B cell (primary cell): ENCODE measurements at regions not wholly inside any gene's neighbourhood (a gene's known extent, or its start where the extent isn't known, plus 50 kb on each side); places are given as distances from the start of the nearest gene placed in this dataset.

Experiments used
- ATAC-seq: fragments of 200-7000 bp; cut with Tn5 transposase; one replicate; pipeline ENCODE4 v1.10.0; 2021; ENCODE audit warnings: low read depth, mild to moderate bottlenecking, moderate number of reproducible peaks, moderate library complexity
- CTCF ChIA-PET: fragments of 350-600 bp; sonication (Branson Sonifier 250); formaldehyde crosslinking; loops from one replicate; lab custom pipeline; 2021; ENCODE audit warnings: antibody characterized with exemption, inconsistent platforms; lab: Charles Lee
- POLR2A ChIA-PET: fragments of 350-600 bp; sonication (Branson Sonifier 250); formaldehyde crosslinking; loops from one replicate; lab custom pipeline; 2021; ENCODE audit warnings: antibody characterized with exemption; lab: Charles Lee
- DNase-seq: peaks from one replicate; pipeline ENCODE4 v3.0.0; 2013
- H2AFZ ChIP-seq: 2 replicates; pipeline ENCODE4 v1.6.1; 2012; ENCODE audit warnings: mild to moderate bottlenecking, low read depth, low read length; ENCODE audit not compliant: insufficient read depth, poor library complexity, severe bottlenecking
- H3K27ac ChIP-seq, 2 donors: 1 replicate in 1 of 2; 2 replicates in 1 of 2; pipeline ENCODE4 v1.5.1; 2012 to 2013; ENCODE audit warnings: low read length in 2 of 2, mild to moderate bottlenecking in 2 of 2, moderate library complexity in 1 of 2
- H3K27me3 ChIP-seq, 4 experiments: fragments of 200-600 bp in 1 of 4; sonication (generic) in 1 of 4; replicated peaks in 1 of 4; 1 replicate in 2 of 4; 2 replicates in 2 of 4; pipeline versions ENCODE4 v1.6.1 to v1.7.0; 2013 to 2016; ENCODE audit warnings: low read length in 3 of 4, mild to moderate bottlenecking in 2 of 4, mixed read lengths in 1 of 4, moderate library complexity in 1 of 4; ENCODE audit not compliant: insufficient read depth in 4 of 4, control insufficient read depth in 3 of 4; ENCODE audit errors: control extremely low read depth in 1 of 4
- H3K36me3 ChIP-seq, 2 experiments: replicated peaks in 1 of 2; 1 replicate in 1 of 2; 2 replicates in 1 of 2; pipeline versions ENCODE4 v1.6.1 to v1.7.1; 2013; ENCODE audit warnings: low read length in 1 of 2; ENCODE audit not compliant: insufficient read depth in 2 of 2, control insufficient read depth in 1 of 2; ENCODE audit errors: control extremely low read depth in 1 of 2, extremely low read depth in 1 of 2
- H3K4me1 ChIP-seq, 2 donors: fragments of 200-600 bp in 1 of 2; sonication (generic) in 1 of 2; 1 replicate in 1 of 2; 2 replicates in 1 of 2; pipeline versions ENCODE4 v1.5.1 to v1.6.1; 2013 to 2017; ENCODE audit warnings: low read length in 2 of 2; ENCODE audit not compliant: control insufficient read depth in 2 of 2, insufficient read depth in 2 of 2
- H3K4me2 ChIP-seq: replicated peaks from 2 replicates; pipeline ENCODE3; 2012; ENCODE audit warnings: mild to moderate bottlenecking, low read depth, low read length; ENCODE audit not compliant: poor library complexity, severe bottlenecking
- H3K4me3 ChIP-seq, 5 experiments: fragments of 200-600 bp in 1 of 5; sonication (generic) in 1 of 5; 1 replicate in 3 of 5; 2 replicates in 2 of 5; pipeline versions ENCODE4 v1.5.1 to v1.7.0; 2011 to 2016; ENCODE audit warnings: low read length in 4 of 5, mild to moderate bottlenecking in 4 of 5, low read depth in 2 of 5, control low read depth in 1 of 5, moderate library complexity in 1 of 5; ENCODE audit not compliant: insufficient read depth in 1 of 5; ENCODE audit errors: control extremely low read depth in 1 of 5, extremely low read depth in 1 of 5
- H3K79me2 ChIP-seq: fragments of 200-600 bp; sonication (generic); one replicate; pipeline ENCODE4 v1.6.0; 2016; ENCODE audit warnings: low read length; ENCODE audit not compliant: control insufficient read depth, insufficient read depth
- H3K9ac ChIP-seq: fragments of 200-600 bp; sonication (generic); 2 replicates; pipeline ENCODE4 v1.6.1; 2017; ENCODE audit warnings: mild to moderate bottlenecking, low read length, moderate library complexity
- H3K9me3 ChIP-seq, 3 donors: one replicate each; pipeline versions ENCODE4 v1.6.1 to v1.7.1; 2013; ENCODE audit warnings: low read length in 2 of 3; ENCODE audit not compliant: control insufficient read depth in 2 of 3, insufficient read depth in 1 of 3; ENCODE audit errors: control extremely low read depth in 1 of 3
- H4K20me1 ChIP-seq: 2 replicates; pipeline ENCODE4 v1.6.0; 2012; ENCODE audit warnings: mild to moderate bottlenecking, low read length; ENCODE audit not compliant: insufficient read depth, control insufficient read depth, poor library complexity, severe bottlenecking
- H3K27ac Mint-ChIP-seq: one replicate; pipeline ENCODE4 v1.8.0; 2021; ENCODE audit warnings: mixed read lengths
- H3K27me3 Mint-ChIP-seq: one replicate; pipeline ENCODE4 v1.8.0; 2021; ENCODE audit warnings: mixed read lengths
- H3K4me1 Mint-ChIP-seq: one replicate; pipeline ENCODE4 v1.8.0; 2021; ENCODE audit warnings: mixed read lengths
- H3K4me3 Mint-ChIP-seq: one replicate; pipeline ENCODE4 v1.8.0; 2021; ENCODE audit warnings: mixed read lengths
- H3K9me3 Mint-ChIP-seq: one replicate; pipeline ENCODE4 v1.8.0; 2022; ENCODE audit warnings: mixed read lengths; ENCODE audit not compliant: insufficient read depth
- CTCF ChIP-seq: fragments of 200-600 bp; IDR thresholded peaks from one replicate; pipeline ENCODE4 v1.8.0; 2022; ENCODE audit warnings: antibody characterized with exemption, mild to moderate bottlenecking
- EZH2 ChIP-seq: IDR thresholded peaks from 2 replicates; pipeline ENCODE4 v1.6.1; 2012; ENCODE audit warnings: borderline replicate concordance, low read depth, mild to moderate bottlenecking, moderate library complexity, low read length; ENCODE audit not compliant: insufficient read depth, poor library complexity, severe bottlenecking
- WGBS: methylation state at CpG from one replicate; pipeline ENCODE4 v1.1.5; 2013; ENCODE audit warnings: missing lambda C conversion rate; ENCODE audit not compliant: insufficient coverage; 5-methylcytosine and 5-hydroxymethylcytosine counted together
- intact Hi-C: fragments of 100-400 bp; cut with micrococcal nuclease; formaldehyde crosslinking; loops from one replicate; pipeline ENCODE4 v1.10.0; 2022

DNA sequence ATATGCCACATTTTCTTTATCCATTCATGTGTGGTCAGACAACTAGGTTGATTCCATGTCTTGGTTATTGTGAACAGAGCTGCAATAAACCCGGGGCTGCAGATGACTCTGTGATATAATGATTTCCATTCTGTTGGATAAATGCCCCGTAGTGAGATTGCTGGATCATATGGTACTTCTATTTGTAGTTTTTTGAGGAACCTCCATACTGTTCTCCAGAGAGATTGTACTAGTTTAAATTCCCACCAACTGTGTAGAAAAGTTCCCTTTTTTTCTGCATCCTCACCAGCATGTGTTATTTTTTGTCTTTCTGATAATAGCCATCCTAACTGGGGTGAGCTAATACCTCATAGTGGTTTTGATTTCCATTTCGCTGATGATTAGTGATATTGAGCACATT is 62.2 kb upstream of the MAP3K4 start:
- peaks cover 49% of the 10 kb centered on the region for H3K27me3 Mint-ChIP-seq
- Histone ChIP-seq H4K20me1 (no peaks in the 10 kb centered on the region), H3K4me3 (no peak overlapping the region), H3K4me1 (peaks cover 3 to 6% of the 10 kb centered on the region in 2 donors), H3K9me3 (no peaks in the 10 kb centered on the region), H3K9ac (no peak overlapping the region), H3K36me3 (no peaks in the 10 kb centered on the region), H3K27me3 (peaks cover 0 to 21% (median 6%) of the 10 kb centered on the region in 4 experiments), H2AFZ (no peak overlapping the region), H3K79me2 (no peaks in the 10 kb centered on the region), H3K27ac (no peak overlapping the region), H3K4me2 (no peak overlapping the region)
- H3K4me3 Mint-ChIP-seq: no peak overlapping the region
- WGBS: 80% methylated on average over 1 of the region's 3 CpGs
- POLR2A ChIA-PET: no interaction called here
- no peaks in the 10 kb centered on the region for H3K9me3 Mint-ChIP-seq
- H3K27ac Mint-ChIP-seq: no peak overlapping the region
- CTCF ChIA-PET: interaction anchor here (0.7 to 11.5 kb wide), 3 partner anchors 11 to 445 kb away, joined by 3 to 252 read pairs (median 3); no protein-coding TSS in a partner anchor
- intact Hi-C loops: no loop called here
- peaks cover 6% of the 10 kb centered on the region for H3K4me1 Mint-ChIP-seq
- ATAC-seq (no peak), DNase-seq (no peak)
- TF ChIP-seq CTCF (no peak), EZH2 (no peak)

- Mint-ChIP-seq H3K9me3 (no peaks in the 10 kb centered on the region), H3K4me3 (no peak overlapping the region), H3K27me3 (peaks cover 49% of the 10 kb centered on the region), H3K4me1 (peaks cover 6% of the 10 kb centered on the region), H3K27ac (no peak overlapping the region)
- H3K36me3 ChIP-seq: no peaks in the 10 kb centered on the region
- no peak overlapping the region for H3K4me3 ChIP-seq
- H3K4me1 ChIP-seq: peaks cover 3 to 6% of the 10 kb centered on the region in 2 donors
- H4K20me1 ChIP-seq: no peaks in the 10 kb centered on the region
- no peak overlapping the region for H2AFZ ChIP-seq
- no peak overlapping the region for H3K27ac ChIP-seq
- intact Hi-C loops: loop anchor here (5.0 kb wide), 1 partner anchor 342 kb away; the partner anchor contains the start of gene AGPAT4
- no peak overlapping the region for H3K4me2 ChIP-seq
- 89% methylated on average over 3 of the region's 3 CpGs for WGBS
- no peaks in the 10 kb centered on the region for H3K79me2 ChIP-seq
- ChIA-PET POLR2A (no interaction called here), CTCF (interaction anchor here (0.7 to 11.5 kb wide), 5 partner anchors 10 to 444 kb away, joined by 3 to 252 read pairs (median 6); no protein-coding TSS in a partner anchor)
- H3K27me3 ChIP-seq: peaks cover 0 to 21% (median 6%) of the 10 kb centered on the region in 4 experiments
- H3K9me3 ChIP-seq: no peaks in the 10 kb centered on the region
- no peak for DNase-seq
- H3K9ac ChIP-seq: no peak overlapping the region
- no peak for ATAC-seq
- no peak for TF ChIP-seq CTCF
Measured at GRCh38 chr6:160929831-160930230, 61.7 kb upstream of the MAP3K4 start.
